Body of pancreas (tissue), 4 donors: ENCODE measurements at regions not wholly inside any gene's neighbourhood (a gene's known extent, or its start where the extent isn't known, plus 50 kb on each side); places are given as distances from the start of the nearest gene placed in this dataset.

Source experiments
- CTCF ChIP-seq, 7 experiments: fragments of 450-650 bp in 4 of 7; fragments of 200-600 bp in 3 of 7; sonication (generic) in 3 of 7; IDR thresholded peaks; one replicate each; pipeline ENCODE4 v1.5.1; 2016 to 2019; ENCODE audit warnings: antibody characterized with exemption in 7 of 7
- POLR2A ChIP-seq, 3 donors: fragments of 450-650 bp; IDR thresholded peaks; one replicate each; pipeline ENCODE4 v1.6.1; 2016; ENCODE audit warnings: antibody characterized with exemption in 3 of 3, mild to moderate bottlenecking in 2 of 3

- no peak for TF ChIP-seq CTCF (IDR thresholded peaks at IDR 0.05)
- no peak for TF ChIP-seq POLR2A (IDR thresholded peaks at IDR 0.05)
These were observed 87.8 kb upstream of the S1PR1 start for GRCh38 chr1:101148980-101149379.
